ENCODE measurements at regions not wholly inside any gene's neighbourhood (a gene's known extent, or its start where the extent isn't known, plus 50 kb on each side); places are given as distances from the start of the nearest gene placed in this dataset.

DNA sequence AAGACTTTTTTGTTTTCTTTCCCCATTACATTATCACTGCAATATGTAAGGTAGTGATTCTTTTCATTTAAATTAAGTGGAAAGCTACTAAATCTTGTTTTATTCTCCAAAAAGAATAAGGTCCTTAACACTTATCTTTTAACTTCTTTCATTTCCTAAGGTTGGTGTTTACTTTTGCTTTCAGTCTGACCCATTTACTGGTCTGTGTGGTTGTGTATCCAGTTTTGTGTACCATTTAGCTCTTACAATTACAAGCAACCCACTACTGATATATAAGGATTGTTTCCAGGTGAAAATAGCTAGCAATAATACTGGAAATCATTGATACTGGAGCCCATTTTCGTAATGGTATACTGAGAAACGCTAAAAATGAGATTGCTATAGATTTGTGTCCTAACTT, 123.1 kb upstream of the CXorf66 start:
- no peak for TF ChIP-seq JUN (IDR thresholded peaks at IDR 0.05; ENCODE audit: borderline replicate concordance, insufficient read depth, insufficient read length, low read depth)
- no peak for TF ChIP-seq MYC (IDR thresholded peaks at IDR 0.05; ENCODE audit: low read depth, low read length)
- TF ChIP-seq EZH2 (IDR thresholded peaks at IDR 0.05; ENCODE audit: borderline replicate concordance, low read depth, low read length, severe bottlenecking) = no peak
- TF ChIP-seq POLR2AphosphoS5 (IDR thresholded peaks at IDR 0.05; ENCODE audit: insufficient read depth, low read depth, low read length) = no peak
- dilution Hi-C loops (cut with MboI; ENCODE audit: extremely low pct_ligation_motif_present, low sequenced_read_pairs) (no loop called here), intact Hi-C loops (cut with micrococcal nuclease) (no loop called here)
- CTCF ChIA-PET = no interaction called here
- Histone ChIP-seq H3K9ac (replicated peaks; ENCODE audit: extremely low read depth, insufficient read depth, low read length) (no peak overlapping the region), H3K9me1 (replicated peaks; ENCODE audit: control insufficient read depth, extremely low read depth, insufficient read depth, low read length) (no peaks in the 10 kb centered on the region), H3K27ac (ENCODE audit: insufficient read depth, low read depth, low read length) (no peak overlapping the region), H3K4me1 (ENCODE audit: control insufficient read depth, extremely low read depth, insufficient read depth, low read length) (no peaks in the 10 kb centered on the region), H3K4me2 (ENCODE audit: insufficient read depth, low read length) (no peak overlapping the region), H4K20me1 (replicated peaks; ENCODE audit: control insufficient read depth, extremely low read depth, insufficient read depth, low read length) (no peaks in the 10 kb centered on the region), H3K36me3 (ENCODE audit: control insufficient read depth in 2 of 2, extremely low read depth in 1 of 2, insufficient read depth in 2 of 2, low read length in 2 of 2) (no peaks in the 10 kb centered on the region), H3K27me3 (ENCODE audit: control insufficient read depth in 2 of 2, insufficient read depth in 2 of 2, low read length in 2 of 2) (peaks cover 0 to 5% of the 10 kb centered on the region in 2 experiments), H3K79me2 (ENCODE audit: control insufficient read depth, insufficient read depth, low read length) (no peaks in the 10 kb centered on the region), H3K9me3 (replicated peaks; ENCODE audit: control insufficient read depth, insufficient read depth, low read length) (no peaks in the 10 kb centered on the region), H3K4me3 (replicated peaks in 1 of 3; ENCODE audit: insufficient read depth in 1 of 3, low read depth in 1 of 3, low read length in 3 of 3) (no peak overlapping the region), H2AFZ (ENCODE audit: low read depth, low read length) (no peak overlapping the region)
- FAIRE-seq = no peak
- POLR2A ChIA-PET = no interaction called here
- no peak for DNase-seq (ENCODE audit: low read depth, low spot score)
- BruUV-seq (replicated peaks) = no TSS peak

- no peak for TF ChIP-seq MYC (IDR thresholded peaks at IDR 0.05; ENCODE audit: low read depth, low read length)
- TF ChIP-seq JUN (IDR thresholded peaks at IDR 0.05; ENCODE audit: borderline replicate concordance, insufficient read depth, insufficient read length, low read depth) = no peak
- dilution Hi-C loops (cut with MboI; ENCODE audit: extremely low pct_ligation_motif_present, low sequenced_read_pairs) (no loop called here), intact Hi-C loops (cut with micrococcal nuclease) (no loop called here)
- Histone ChIP-seq H4K20me1 (replicated peaks; ENCODE audit: control insufficient read depth, extremely low read depth, insufficient read depth, low read length) (no peaks in the 10 kb centered on the region), H3K4me1 (ENCODE audit: control insufficient read depth, extremely low read depth, insufficient read depth, low read length) (no peaks in the 10 kb centered on the region), H3K4me3 (replicated peaks in 1 of 3; ENCODE audit: insufficient read depth in 1 of 3, low read depth in 1 of 3, low read length in 3 of 3) (no peak overlapping the region), H3K9ac (replicated peaks; ENCODE audit: extremely low read depth, insufficient read depth, low read length) (no peak overlapping the region), H3K9me3 (replicated peaks; ENCODE audit: control insufficient read depth, insufficient read depth, low read length) (no peaks in the 10 kb centered on the region), H3K36me3 (ENCODE audit: control insufficient read depth in 2 of 2, extremely low read depth in 1 of 2, insufficient read depth in 2 of 2, low read length in 2 of 2) (no peaks in the 10 kb centered on the region), H3K27ac (ENCODE audit: insufficient read depth, low read depth, low read length) (no peak overlapping the region), H2AFZ (ENCODE audit: low read depth, low read length) (no peak overlapping the region), H3K9me1 (replicated peaks; ENCODE audit: control insufficient read depth, extremely low read depth, insufficient read depth, low read length) (no peaks in the 10 kb centered on the region), H3K79me2 (ENCODE audit: control insufficient read depth, insufficient read depth, low read length) (no peaks in the 10 kb centered on the region), H3K27me3 (ENCODE audit: control insufficient read depth in 2 of 2, insufficient read depth in 2 of 2, low read length in 2 of 2) (peaks cover 0 to 5% of the 10 kb centered on the region in 2 experiments), H3K4me2 (ENCODE audit: insufficient read depth, low read length) (no peak overlapping the region)
- ChIA-PET POLR2A (no interaction called here), CTCF (no interaction called here)
- BruUV-seq (replicated peaks) = no TSS peak
- no peak for FAIRE-seq
- DNase-seq (ENCODE audit: low read depth, low spot score) = no peak
Measured at GRCh38 chrX:140087875-140088274, 122.6 kb upstream of the CXorf66 start.

All from endothelial cell of umbilical vein (primary cell).